Sigmoid colon (tissue), 4 donors: ENCODE measurements at regions not wholly inside any gene's neighbourhood (a gene's known extent, or its start where the extent isn't known, plus 50 kb on each side); places are given as distances from the start of the nearest gene placed in this dataset.

Experiments
- EP300 ChIP-seq, 4 donors: sonication (generic); formaldehyde crosslinking; IDR thresholded peaks; one replicate each; pipeline ENCODE4 v1.6.1; 2017; ENCODE audit warnings: antibody characterized with exemption in 4 of 4
- POLR2A ChIP-seq, 2 donors: fragments of 450-650 bp; IDR thresholded peaks; one replicate each; pipeline ENCODE4 v1.6.1; 2016; ENCODE audit warnings: antibody characterized with exemption in 2 of 2, mild to moderate bottlenecking in 2 of 2, moderate library complexity in 2 of 2

- no peak for TF ChIP-seq POLR2A (IDR thresholded peaks at IDR 0.05)
- TF ChIP-seq EP300 (IDR thresholded peaks at IDR 0.05) = no peak
Measured at GRCh38 chr3:162012633-162013032, 516.0 kb downstream of the OTOL1 start.
